ENCODE measurements at regions not wholly inside any gene's neighbourhood (a gene's known extent, or its start where the extent isn't known, plus 50 kb on each side); places are given as distances from the start of the nearest gene placed in this dataset.

GRCh38 chr7:131774419-131775220, 218.2 kb upstream of the PODXL start:
- no peak overlapping the region for H3K27ac ChIP-seq (ENCODE audit: low read depth, low read length, poor library complexity, severe bottlenecking)
- POLR2A ChIA-PET (ENCODE audit: low non-redundant PET) = interaction anchor here (0.6 kb wide), 1 partner anchor 21 kb away, joined by 3 read pairs; no protein-coding TSS in a partner anchor

DNA sequence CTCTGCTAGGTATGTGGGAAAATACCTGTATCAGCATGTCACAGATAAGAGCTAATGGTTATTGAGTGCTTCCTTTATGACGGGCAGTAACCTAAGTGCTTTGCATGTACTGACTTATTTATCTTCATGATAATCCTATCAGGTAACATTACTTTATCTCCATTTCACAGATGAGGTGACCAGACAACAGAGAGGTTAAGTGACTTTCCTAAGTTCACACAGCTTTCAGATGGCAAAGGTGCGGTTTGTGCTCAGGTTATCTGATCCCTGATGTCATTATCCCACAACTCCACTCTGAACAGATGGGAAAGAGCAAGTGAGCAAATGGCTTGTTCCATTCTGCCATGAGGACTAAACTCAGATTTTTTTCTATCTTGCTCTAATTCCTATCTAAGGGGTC, 217.0 kb upstream of the PODXL start:
- no peaks in the 10 kb centered on the region for H3K9me3 ChIP-seq (ENCODE audit: low read depth, low read length, poor library complexity, severe bottlenecking)
- H3K36me3 ChIP-seq (ENCODE audit: insufficient read depth, low read length, poor library complexity, severe bottlenecking) = no peaks in the 10 kb centered on the region
- ChIA-PET CTCF (no interaction called here), POLR2A (ENCODE audit: low non-redundant PET) (no interaction called here)
- intact Hi-C loops (cut with micrococcal nuclease; ENCODE audit: unreplicated experiment) = no loop called here
- no peak for DNase-seq (ENCODE audit: low spot score)
- no peak overlapping the region for H3K27ac ChIP-seq (ENCODE audit: low read depth, low read length, poor library complexity, severe bottlenecking)
- no peaks in the 10 kb centered on the region for H3K4me1 ChIP-seq (ENCODE audit: insufficient read depth, low read length, poor library complexity, severe bottlenecking)
- no peak overlapping the region for H3K4me3 ChIP-seq (ENCODE audit: low read depth, low read length, poor library complexity, severe bottlenecking)
- BruUV-seq (replicated peaks) = no TSS peak
- H3K27me3 ChIP-seq (replicated peaks; ENCODE audit: insufficient read depth, low read depth, low read length, poor library complexity) = no peaks in the 10 kb centered on the region
- no peak for TF ChIP-seq EZH2 (IDR thresholded peaks at IDR 0.05; ENCODE audit: borderline replicate concordance, low read depth, low read length, poor library complexity, severe bottlenecking)
- TF ChIP-seq, protein P1, sequence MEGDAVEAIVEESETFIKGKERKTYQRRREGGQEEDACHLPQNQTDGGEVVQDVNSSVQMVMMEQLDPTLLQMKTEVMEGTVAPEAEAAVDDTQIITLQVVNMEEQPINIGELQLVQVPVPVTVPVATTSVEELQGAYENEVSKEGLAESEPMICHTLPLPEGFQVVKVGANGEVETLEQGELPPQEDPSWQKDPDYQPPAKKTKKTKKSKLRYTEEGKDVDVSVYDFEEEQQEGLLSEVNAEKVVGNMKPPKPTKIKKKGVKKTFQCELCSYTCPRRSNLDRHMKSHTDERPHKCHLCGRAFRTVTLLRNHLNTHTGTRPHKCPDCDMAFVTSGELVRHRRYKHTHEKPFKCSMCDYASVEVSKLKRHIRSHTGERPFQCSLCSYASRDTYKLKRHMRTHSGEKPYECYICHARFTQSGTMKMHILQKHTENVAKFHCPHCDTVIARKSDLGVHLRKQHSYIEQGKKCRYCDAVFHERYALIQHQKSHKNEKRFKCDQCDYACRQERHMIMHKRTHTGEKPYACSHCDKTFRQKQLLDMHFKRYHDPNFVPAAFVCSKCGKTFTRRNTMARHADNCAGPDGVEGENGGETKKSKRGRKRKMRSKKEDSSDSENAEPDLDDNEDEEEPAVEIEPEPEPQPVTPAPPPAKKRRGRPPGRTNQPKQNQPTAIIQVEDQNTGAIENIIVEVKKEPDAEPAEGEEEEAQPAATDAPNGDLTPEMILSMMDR (conservative IDR thresholded peaks at IDR 0.05; ENCODE audit: low read depth, low read length) = no peak

More at GRCh38 chr7:131774419-131775220, 218.2 kb upstream of the PODXL start:
- no peaks in the 10 kb centered on the region for H3K4me1 ChIP-seq (ENCODE audit: insufficient read depth, low read length, poor library complexity, severe bottlenecking)
- H3K27me3 ChIP-seq (replicated peaks; ENCODE audit: insufficient read depth, low read depth, low read length, poor library complexity) = peaks cover 4% of the 10 kb centered on the region
- no peak overlapping the region for H3K4me3 ChIP-seq (ENCODE audit: low read depth, low read length, poor library complexity, severe bottlenecking)
- H3K9me3 ChIP-seq (ENCODE audit: low read depth, low read length, poor library complexity, severe bottlenecking) = no peaks in the 10 kb centered on the region
- TF ChIP-seq, protein P1 (conservative IDR thresholded peaks at IDR 0.05; ENCODE audit: low read depth, low read length) = no peak
- TF ChIP-seq EZH2 (IDR thresholded peaks at IDR 0.05; ENCODE audit: borderline replicate concordance, low read depth, low read length, poor library complexity, severe bottlenecking) = no peak
- BruUV-seq (replicated peaks) = no TSS peak
- CTCF ChIA-PET = no interaction called here
- no peak for DNase-seq (ENCODE audit: low spot score)
- intact Hi-C loops (cut with micrococcal nuclease; ENCODE audit: unreplicated experiment) = no loop called here
- H3K36me3 ChIP-seq (ENCODE audit: insufficient read depth, low read length, poor library complexity, severe bottlenecking) = no peaks in the 10 kb centered on the region

DNA sequence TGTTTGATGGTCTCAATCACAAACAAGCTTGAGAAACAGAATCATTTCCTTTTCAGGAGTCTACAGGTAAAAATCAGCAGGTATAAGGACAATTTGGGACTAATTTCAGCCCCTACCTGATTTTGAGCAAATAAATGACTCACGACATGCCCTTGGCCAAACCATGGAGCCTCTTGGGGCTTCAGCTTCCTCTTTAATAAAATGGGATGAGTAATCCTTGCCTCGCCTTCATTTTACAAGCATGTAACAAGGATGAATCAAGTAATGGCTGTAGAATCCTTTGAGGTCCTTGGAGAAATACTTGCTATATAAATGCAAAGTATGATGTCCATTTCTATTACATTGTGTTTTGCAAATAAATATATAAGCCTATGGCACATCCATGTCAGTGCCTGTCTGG, 212.8 kb upstream of the PODXL start:
- H3K27ac ChIP-seq (ENCODE audit: low read depth, low read length, poor library complexity, severe bottlenecking) = no peak overlapping the region
- BruUV-seq (replicated peaks) = no TSS peak
- peaks cover 6% of the 10 kb centered on the region for H3K27me3 ChIP-seq (replicated peaks; ENCODE audit: insufficient read depth, low read depth, low read length, poor library complexity)
- TF ChIP-seq EZH2 (IDR thresholded peaks at IDR 0.05; ENCODE audit: borderline replicate concordance, low read depth, low read length, poor library complexity, severe bottlenecking) = no peak
- TF ChIP-seq, protein P1 (conservative IDR thresholded peaks at IDR 0.05; ENCODE audit: low read depth, low read length) = no peak
- DNase-seq (ENCODE audit: low spot score) = no peak
- no peaks in the 10 kb centered on the region for H3K4me1 ChIP-seq (ENCODE audit: insufficient read depth, low read length, poor library complexity, severe bottlenecking)
- H3K4me3 ChIP-seq (ENCODE audit: low read depth, low read length, poor library complexity, severe bottlenecking) = no peak overlapping the region
- H3K36me3 ChIP-seq (ENCODE audit: insufficient read depth, low read length, poor library complexity, severe bottlenecking) = no peaks in the 10 kb centered on the region
- ChIA-PET POLR2A (ENCODE audit: low non-redundant PET) (no interaction called here), CTCF (no interaction called here)
- no peaks in the 10 kb centered on the region for H3K9me3 ChIP-seq (ENCODE audit: low read depth, low read length, poor library complexity, severe bottlenecking)
- intact Hi-C loops (cut with micrococcal nuclease; ENCODE audit: unreplicated experiment) = no loop called here

Data from A673 (cell line).